Mesothelial cell of epicardium (in vitro differentiated cells): ENCODE measurements at regions not wholly inside any gene's neighbourhood (a gene's known extent, or its start where the extent isn't known, plus 50 kb on each side); places are given as distances from the start of the nearest gene placed in this dataset.
"Not testable (repeated sequence)": the region's sequence is repeated elsewhere in the genome, so short reads cannot be mapped to it uniquely, and the experiment has no call there.

Source experiments
- DNase-seq, 2 experiments: peaks; one replicate each; pipeline ENCODE4 v3.0.0; 2021; ENCODE audit warnings: low spot score in 2 of 2; ENCODE audit not compliant: unreplicated experiment in 2 of 2
- H3K27ac Mint-ChIP-seq: 2 replicates; pipeline ENCODE4 v1.8.0; 2021; ENCODE audit warnings: mixed read lengths
- H3K27me3 Mint-ChIP-seq: 2 replicates; pipeline ENCODE4 v1.8.0; 2021; ENCODE audit warnings: low read depth, mixed read lengths
- H3K36me3 Mint-ChIP-seq: 2 replicates; pipeline ENCODE4 v1.8.0; 2021; ENCODE audit warnings: mixed read lengths
- H3K4me1 Mint-ChIP-seq: 2 replicates; pipeline ENCODE4 v1.8.0; 2021; ENCODE audit warnings: mixed read lengths
- H3K4me3 Mint-ChIP-seq: 2 replicates; pipeline ENCODE4 v1.8.0; 2021; ENCODE audit warnings: mild to moderate bottlenecking, moderate library complexity, mixed read lengths
- H3K9me3 Mint-ChIP-seq: 2 replicates; pipeline ENCODE4 v1.8.0; 2021; ENCODE audit warnings: mixed read lengths
- CTCF ChIP-seq: fragments of 200-600 bp; sonication (generic); IDR thresholded peaks from one replicate; pipeline ENCODE4 v1.5.0; 2021; ENCODE audit warnings: antibody characterized with exemption; ENCODE audit not compliant: unreplicated experiment

- Mint-ChIP-seq H3K27me3 (no peaks in the 10 kb centered on the region), H3K27ac (no peak overlapping the region), H3K4me3 (no peak overlapping the region), H3K36me3 (peaks cover 2% of the 10 kb centered on the region), H3K9me3 (peaks cover 26% of the 10 kb centered on the region), H3K4me1 (peaks cover 10% of the 10 kb centered on the region)
- DNase-seq = no peak
- no peak for TF ChIP-seq CTCF
Observed at GRCh38 chr6:11374036-11375010, 141.9 kb upstream of the NEDD9 start.

DNA sequence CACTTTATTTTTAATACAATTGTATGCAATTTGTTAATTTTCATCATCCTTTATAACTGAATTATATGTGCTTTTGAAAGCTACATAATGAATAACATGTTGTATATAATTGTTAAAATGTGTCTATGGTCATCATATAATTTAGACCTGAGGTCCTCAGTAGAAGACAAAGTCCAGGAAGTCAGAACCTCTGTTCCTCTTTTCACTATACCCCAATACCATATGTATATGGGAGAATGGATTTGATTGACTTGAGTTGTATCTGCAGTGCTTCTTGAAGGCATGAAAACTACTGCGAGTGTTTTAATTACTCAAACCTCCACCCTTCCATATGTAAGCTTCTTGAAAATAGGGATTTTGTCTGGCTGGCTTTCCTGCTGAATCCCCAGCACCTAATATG, 140.7 kb upstream of the NEDD9 start:
- peaks cover 25% of the 10 kb centered on the region for H3K9me3 Mint-ChIP-seq

GRCh38 chr6:11372186-11372790, 139.8 kb upstream of the NEDD9 start:
- peaks cover 17% of the 10 kb centered on the region for H3K4me1 Mint-ChIP-seq
- DNase-seq, H3K4me3 Mint-ChIP-seq, H3K27me3 Mint-ChIP-seq, H3K27ac Mint-ChIP-seq, H3K36me3 Mint-ChIP-seq: not testable (repeated sequence)
- peaks cover 18% of the 10 kb centered on the region for H3K9me3 Mint-ChIP-seq

More for the DNA sequence above, 140.7 kb upstream of the NEDD9 start:
- Mint-ChIP-seq H3K27me3 (no peaks in the 10 kb centered on the region), H3K4me3 (no peak overlapping the region), H3K27ac (no peak overlapping the region), H3K4me1 (peaks cover 10% of the 10 kb centered on the region), H3K36me3 (peaks cover 2% of the 10 kb centered on the region)
- no peak for TF ChIP-seq CTCF
- no peak for DNase-seq

GRCh38 chr6:11370191-11371018, 137.9 kb upstream of the NEDD9 start:
- Mint-ChIP-seq H3K27ac (no peak overlapping the region), H3K27me3 (no peaks in the 10 kb centered on the region), H3K4me3 (no peak overlapping the region), H3K4me1 (peaks cover 23% of the 10 kb centered on the region), H3K9me3 (peaks cover 13% of the 10 kb centered on the region), H3K36me3 (no peaks in the 10 kb centered on the region)
- DNase-seq = no peak
- TF ChIP-seq CTCF = no peak

GRCh38 chr6:11368760-11369159, 136.3 kb upstream of the NEDD9 start:
- DNase-seq = no peak
- peaks cover 23% of the 10 kb centered on the region for H3K4me1 Mint-ChIP-seq
- peaks cover 13% of the 10 kb centered on the region for H3K9me3 Mint-ChIP-seq
- H3K27me3 Mint-ChIP-seq = no peaks in the 10 kb centered on the region
- H3K27ac Mint-ChIP-seq = no peak overlapping the region
- TF ChIP-seq CTCF = no peak
- H3K36me3 Mint-ChIP-seq = no peaks in the 10 kb centered on the region
- no peak overlapping the region for H3K4me3 Mint-ChIP-seq
